Trophoblast cell (in vitro differentiated cells and primary cell): ENCODE measurements at regions not wholly inside any gene's neighbourhood (a gene's known extent, or its start where the extent isn't known, plus 50 kb on each side); places are given as distances from the start of the nearest gene placed in this dataset.
A peak's percentile ranks its signal among the peaks of the same experiment; 100 is the strongest.

Experiments
- DNase-seq, 2 donors: peaks; one replicate each; pipeline ENCODE4 v3.0.0-alpha.2; 2016
- H2AFZ ChIP-seq: 2 replicates; pipeline ENCODE4 v1.6.1; 2013; ENCODE audit warnings: low read length, moderate library complexity, mild to moderate bottlenecking; ENCODE audit not compliant: insufficient read depth, poor library complexity
- H2AK5ac ChIP-seq: 2 replicates; pipeline ENCODE4 v1.6.1; 2013; ENCODE audit warnings: mild to moderate bottlenecking, low read length
- H2BK120ac ChIP-seq: 2 replicates; pipeline ENCODE4 v1.6.1; 2013; ENCODE audit warnings: low read length, mild to moderate bottlenecking, moderate library complexity; ENCODE audit not compliant: insufficient read depth, poor library complexity
- H2BK12ac ChIP-seq: 2 replicates; pipeline ENCODE4 v1.6.1; 2013; ENCODE audit warnings: mild to moderate bottlenecking, low read length, moderate library complexity
- H2BK5ac ChIP-seq: 2 replicates; pipeline ENCODE4 v1.6.1; 2013; ENCODE audit warnings: low read length, low read depth, moderate library complexity, mild to moderate bottlenecking; ENCODE audit not compliant: poor library complexity
- H3K14ac ChIP-seq: 2 replicates; pipeline ENCODE4 v1.6.1; 2013; ENCODE audit warnings: mild to moderate bottlenecking, low read length
- H3K18ac ChIP-seq: 2 replicates; pipeline ENCODE4 v1.6.1; 2013; ENCODE audit warnings: mild to moderate bottlenecking, low read length
- H3K23ac ChIP-seq: 2 replicates; pipeline ENCODE4 v1.6.1; 2013; ENCODE audit warnings: low read length
- H3K27ac ChIP-seq: 2 replicates; pipeline ENCODE4 v1.5.1; 2013; ENCODE audit warnings: low read depth, mild to moderate bottlenecking, inconsistent platforms, low read length, moderate library complexity
- H3K27me3 ChIP-seq: 2 replicates; pipeline ENCODE4 v1.6.1; 2013; ENCODE audit warnings: inconsistent platforms, mild to moderate bottlenecking, low read length, moderate library complexity; ENCODE audit not compliant: insufficient read depth
- H3K36me3 ChIP-seq, 2 experiments: 1 replicate in 1 of 2; 2 replicates in 1 of 2; pipeline ENCODE4 v1.6.1; 2013; ENCODE audit warnings: low read length in 2 of 2, mild to moderate bottlenecking in 2 of 2, moderate library complexity in 1 of 2; ENCODE audit not compliant: insufficient read depth in 2 of 2, control insufficient read depth in 1 of 2
- H3K4ac ChIP-seq: 2 replicates; pipeline ENCODE4 v1.6.1; 2013; ENCODE audit warnings: low read depth, mild to moderate bottlenecking, low read length, moderate library complexity
- H3K4me1 ChIP-seq, 2 experiments: 1 replicate in 1 of 2; 2 replicates in 1 of 2; pipeline ENCODE4 v1.6.1; 2013; ENCODE audit warnings: low read length in 2 of 2, mild to moderate bottlenecking in 2 of 2, moderate library complexity in 1 of 2; ENCODE audit not compliant: insufficient read depth in 2 of 2, control insufficient read depth in 1 of 2
- H3K4me2 ChIP-seq: 2 replicates; pipeline ENCODE4 v1.6.1; 2013; ENCODE audit warnings: inconsistent platforms, mild to moderate bottlenecking, low read length, moderate library complexity
- H3K4me3 ChIP-seq: 2 replicates; pipeline ENCODE4 v1.5.1; 2013; ENCODE audit warnings: mild to moderate bottlenecking, low read depth, low read length, inconsistent platforms
- H3K79me1 ChIP-seq: one replicate; pipeline ENCODE4 v1.6.1; 2013; ENCODE audit warnings: low read length
- H3K79me2 ChIP-seq: 2 replicates; pipeline ENCODE4 v1.6.1; 2013; ENCODE audit warnings: low read length, mild to moderate bottlenecking; ENCODE audit not compliant: control insufficient read depth, insufficient read depth, poor library complexity
- H3K9ac ChIP-seq: 2 replicates; pipeline ENCODE4 v1.6.1; 2013; ENCODE audit warnings: mild to moderate bottlenecking, low read length
- H3K9me3 ChIP-seq: 2 replicates; pipeline ENCODE4 v1.6.1; 2013; ENCODE audit warnings: low read depth, mild to moderate bottlenecking, control low read depth, inconsistent platforms, low read length; ENCODE audit not compliant: insufficient read depth
- H4K12ac ChIP-seq: 2 replicates; pipeline ENCODE4 v1.6.1; 2013; ENCODE audit warnings: low read depth, mild to moderate bottlenecking, low read length, moderate library complexity
- H4K8ac ChIP-seq: 2 replicates; pipeline ENCODE4 v1.6.1; 2013; ENCODE audit warnings: low read depth, mild to moderate bottlenecking, low read length, moderate library complexity
- H4K91ac ChIP-seq: one replicate; pipeline ENCODE4 v1.6.1; 2013; ENCODE audit warnings: low read depth, mild to moderate bottlenecking, low read length, moderate library complexity
- whole genome bisulfite sequencing: extraction: QIAGEN DNeasy Blood & Tissue Kit; methylation state at CpG from one replicate; pipeline ENCODE4 v1.1.7; 2013; ENCODE audit warnings: missing lambda C conversion rate; ENCODE audit not compliant: insufficient read length, insufficient coverage; ENCODE audit errors: extremely low coverage; 5-methylcytosine and 5-hydroxymethylcytosine counted together

DNA sequence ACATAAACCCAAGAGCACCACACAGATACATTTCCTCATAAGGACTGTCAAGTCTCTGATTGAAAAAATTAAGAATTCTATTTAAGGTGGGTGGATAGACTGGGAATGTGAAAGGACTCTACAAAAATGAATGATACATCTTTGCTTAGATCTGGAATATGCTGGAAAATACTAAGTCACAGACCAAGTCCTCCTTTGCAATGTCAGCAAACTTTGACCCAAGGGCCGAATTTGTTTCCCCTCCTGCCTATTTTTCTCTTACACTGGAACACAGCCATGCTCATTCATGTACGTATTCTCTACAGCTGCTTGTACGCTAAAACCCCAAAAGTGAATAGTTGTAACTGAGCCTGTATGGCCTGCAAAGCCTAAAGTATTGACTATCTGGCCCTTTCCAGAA lies 180.7 kb downstream of the ADSS2 start:
- H2BK120ac ChIP-seq: no peak overlapping the region
- no peak overlapping the region for H2BK12ac ChIP-seq
- H3K4me3 ChIP-seq: no peak overlapping the region
- H3K79me2 ChIP-seq: no peaks in the 10 kb centered on the region
- H3K23ac ChIP-seq: no peak overlapping the region
- H3K79me1 ChIP-seq: no peaks in the 10 kb centered on the region
- H2AK5ac ChIP-seq: no peak overlapping the region
- H3K18ac ChIP-seq: no peak overlapping the region
- H3K4me2 ChIP-seq: no peak overlapping the region
- H2AFZ ChIP-seq: no peak overlapping the region
- no peak for DNase-seq
- no peak overlapping the region for H3K4ac ChIP-seq
- H4K91ac ChIP-seq: no peak overlapping the region
- H3K27me3 ChIP-seq: no peaks in the 10 kb centered on the region
- WGBS: no CpG with 5 or more reads among the region's 3 CpGs
- no peaks in the 10 kb centered on the region for H3K36me3 ChIP-seq
- H2BK5ac ChIP-seq: no peak overlapping the region
- H3K9ac ChIP-seq: no peak overlapping the region
- no peak overlapping the region for H3K27ac ChIP-seq
- peaks cover 0 to 6% of the 10 kb centered on the region in 2 experiments for H3K4me1 ChIP-seq
- no peak overlapping the region for H3K14ac ChIP-seq
- H4K8ac ChIP-seq: no peak overlapping the region
- H4K12ac ChIP-seq: no peak overlapping the region
- H3K9me3 ChIP-seq: no peaks in the 10 kb centered on the region

DNA sequence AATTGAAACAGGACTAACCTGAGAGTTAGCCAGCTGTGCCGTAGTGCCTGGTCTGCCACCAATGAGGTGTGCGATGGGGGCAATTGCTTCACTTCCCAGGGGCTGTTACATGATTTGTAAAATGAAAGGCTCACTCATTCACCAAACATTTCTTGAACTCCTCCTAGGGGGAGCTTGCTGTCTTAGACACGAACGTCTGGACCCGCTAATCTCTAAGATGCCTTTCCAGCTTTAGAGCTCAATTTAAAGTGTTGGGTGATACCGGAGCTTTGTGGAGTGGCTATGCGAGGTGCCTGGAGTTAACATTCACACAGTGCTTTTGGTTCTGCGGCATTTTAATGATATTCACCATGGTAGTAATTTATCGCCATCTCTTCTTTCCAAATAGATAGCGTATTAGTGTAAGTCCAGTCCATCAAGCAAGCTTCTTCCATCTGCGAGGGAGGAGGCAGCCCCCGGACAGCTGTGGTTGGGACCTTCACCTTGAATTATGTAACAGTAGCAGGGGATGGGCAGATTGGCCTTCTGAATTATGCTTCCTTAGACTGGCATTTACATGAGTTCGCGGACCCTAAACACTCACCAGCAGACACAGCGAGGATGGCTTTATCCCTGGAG lies 179.9 kb downstream of the ADSS2 start:
- Histone ChIP-seq H3K79me2 (no peaks in the 10 kb centered on the region), H2BK5ac (no peak overlapping the region), H3K4me3 (no peak overlapping the region), H3K9ac (no peak overlapping the region), H2BK12ac (no peak overlapping the region), H3K18ac (no peak overlapping the region), H3K4me2 (no peak overlapping the region), H3K27me3 (no peaks in the 10 kb centered on the region), H3K23ac (no peak overlapping the region), H3K4ac (no peak overlapping the region), H2AK5ac (no peak overlapping the region), H3K4me1 (peaks cover 0 to 6% of the 10 kb centered on the region in 2 experiments), H3K9me3 (no peaks in the 10 kb centered on the region), H2BK120ac (no peak overlapping the region), H4K91ac (peak overlapping the region; percentile 14), H4K12ac (no peak overlapping the region), H3K27ac (no peak overlapping the region), H3K14ac (no peak overlapping the region), H3K36me3 (no peaks in the 10 kb centered on the region), H3K79me1 (no peaks in the 10 kb centered on the region), H2AFZ (no peak overlapping the region), H4K8ac (no peak overlapping the region)
- WGBS: no CpG with 5 or more reads among the region's 15 CpGs
- peak in 1 of 2 donors; percentile 21 for DNase-seq

DNA sequence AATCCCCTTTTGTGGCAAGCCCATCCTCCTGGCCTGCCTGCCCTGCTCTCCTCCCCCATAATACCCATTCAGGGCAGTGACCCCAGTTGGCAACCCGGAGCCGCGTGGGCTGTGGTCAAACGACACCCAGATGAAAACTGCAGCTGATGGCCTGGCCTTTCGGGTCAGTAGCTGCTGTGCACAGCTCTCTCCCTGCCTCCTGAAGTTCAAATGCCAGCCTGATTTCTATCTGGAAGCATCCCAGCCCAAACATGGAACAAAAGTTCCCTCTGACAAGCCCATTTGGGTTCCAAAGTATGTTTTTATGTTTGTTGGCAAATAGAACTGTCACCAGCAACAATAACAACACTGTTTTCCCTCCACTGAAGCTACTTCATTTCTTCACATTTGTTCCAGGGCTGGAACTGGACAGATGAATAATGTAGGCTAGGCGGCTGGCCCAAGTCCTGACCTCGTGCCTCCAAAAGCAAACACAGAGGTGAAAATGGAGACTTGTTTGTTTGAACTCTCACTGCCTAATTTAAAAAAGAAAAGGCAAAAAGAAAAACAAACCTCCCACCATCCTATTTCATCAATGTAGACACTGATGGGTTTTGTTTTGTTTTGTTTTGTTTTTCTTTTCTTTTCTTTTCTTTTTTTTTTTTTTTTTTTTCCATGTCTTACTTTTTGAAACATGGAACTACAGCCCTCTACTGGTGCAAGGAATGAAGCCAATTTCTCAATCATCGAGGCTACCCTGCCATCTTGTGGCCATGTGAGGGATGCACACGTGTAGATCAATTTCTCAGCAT lies 179.0 kb downstream of the ADSS2 start:
- H3K4me2 ChIP-seq: no peak overlapping the region
- no peak overlapping the region for H2BK120ac ChIP-seq
- H3K18ac ChIP-seq: no peak overlapping the region
- no peak overlapping the region for H2AFZ ChIP-seq
- no peaks in the 10 kb centered on the region for H3K79me2 ChIP-seq
- no peak overlapping the region for H2BK5ac ChIP-seq
- no peaks in the 10 kb centered on the region for H3K27me3 ChIP-seq
- peak overlapping the region; percentile 71 for H3K9ac ChIP-seq
- H3K4me3 ChIP-seq: no peak overlapping the region
- no peak overlapping the region for H3K27ac ChIP-seq
- H3K23ac ChIP-seq: no peak overlapping the region
- H3K9me3 ChIP-seq: no peaks in the 10 kb centered on the region
- peaks cover 0 to 6% of the 10 kb centered on the region in 2 experiments for H3K4me1 ChIP-seq
- H3K4ac ChIP-seq: no peak overlapping the region
- H4K12ac ChIP-seq: no peak overlapping the region
- H3K79me1 ChIP-seq: no peaks in the 10 kb centered on the region
- no peak overlapping the region for H2BK12ac ChIP-seq
- whole genome bisulfite sequencing: no CpG with 5 or more reads among the region's 9 CpGs
- H4K8ac ChIP-seq: no peak overlapping the region
- no peak overlapping the region for H3K14ac ChIP-seq
- no peak overlapping the region for H4K91ac ChIP-seq
- H2AK5ac ChIP-seq: no peak overlapping the region
- peak; percentile 64 to 93 for DNase-seq
- H3K36me3 ChIP-seq: no peaks in the 10 kb centered on the region

DNA sequence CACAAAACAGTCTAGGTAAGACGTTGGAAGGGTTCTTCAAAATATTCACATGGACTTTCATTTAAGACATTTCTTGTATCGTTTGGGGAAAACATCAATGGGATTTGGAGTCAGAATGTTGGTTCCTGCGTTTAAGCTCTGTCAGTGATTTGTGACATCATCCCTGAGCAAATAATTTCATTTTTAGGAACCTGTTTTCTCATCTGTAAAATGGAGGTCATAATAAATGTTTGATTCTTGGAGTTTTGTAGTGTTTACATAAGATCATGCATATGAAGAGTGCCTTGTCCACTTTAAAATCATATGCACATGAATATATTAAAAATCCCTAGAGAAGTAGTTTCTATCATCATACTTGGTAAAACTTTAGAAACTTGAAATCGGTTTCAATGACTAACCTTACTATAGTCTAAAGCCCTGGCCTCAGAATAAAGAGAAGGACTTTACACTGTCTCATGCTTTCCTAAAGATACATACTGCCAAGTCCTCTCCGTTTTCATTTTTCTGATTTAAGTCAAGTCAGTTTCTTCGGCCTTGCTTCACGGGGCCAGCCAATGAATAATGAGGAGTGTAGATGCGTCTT lies 178.4 kb downstream of the ADSS2 start:
- Histone ChIP-seq H4K91ac (no peak overlapping the region), H3K18ac (no peak overlapping the region), H3K4me1 (peaks cover 0 to 6% of the 10 kb centered on the region in 2 experiments), H2AK5ac (no peak overlapping the region), H3K4me2 (no peak overlapping the region), H3K23ac (no peak overlapping the region), H3K27me3 (no peaks in the 10 kb centered on the region), H3K9ac (no peak overlapping the region), H3K27ac (no peak overlapping the region), H3K79me2 (no peaks in the 10 kb centered on the region), H3K9me3 (no peaks in the 10 kb centered on the region), H2BK120ac (no peak overlapping the region), H4K8ac (no peak overlapping the region), H4K12ac (no peak overlapping the region), H3K14ac (no peak overlapping the region), H3K36me3 (no peaks in the 10 kb centered on the region), H3K79me1 (no peaks in the 10 kb centered on the region), H2BK5ac (no peak overlapping the region), H3K4ac (no peak overlapping the region), H3K4me3 (no peak overlapping the region), H2AFZ (no peak overlapping the region), H2BK12ac (no peak overlapping the region)
- peak in 1 of 2 donors; percentile 6 for DNase-seq
- WGBS: no CpG with 5 or more reads among the region's 8 CpGs
